ENCODE measurements at regions not wholly inside any gene's neighbourhood (a gene's known extent, or its start where the extent isn't known, plus 50 kb on each side); places are given as distances from the start of the nearest gene placed in this dataset.
"Not testable (repeated sequence)": the region's sequence is repeated elsewhere in the genome, so short reads cannot be mapped to it uniquely, and the experiment has no call there.

DNA sequence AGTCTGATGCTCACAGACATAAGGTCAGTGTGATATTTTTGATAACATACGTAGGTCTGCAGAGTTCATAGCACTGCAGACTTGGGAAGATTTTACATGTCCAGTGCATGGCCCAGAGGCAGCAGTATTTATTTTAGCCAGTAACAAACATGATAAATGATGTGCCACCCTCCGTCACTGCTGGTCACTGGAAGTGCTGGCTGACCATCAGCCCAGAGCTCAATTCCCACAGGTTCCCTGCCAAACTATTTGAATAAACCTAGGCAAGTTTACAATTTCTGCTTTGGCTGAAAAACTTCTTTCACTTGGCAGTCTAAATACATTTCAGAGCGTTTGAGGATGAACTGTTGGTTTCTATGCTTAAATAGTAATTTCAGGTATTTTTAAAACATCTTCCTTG lies 135.5 kb upstream of the EDNRB start:
- Histone ChIP-seq H3K4me1 (ENCODE audit: insufficient read depth) (no peaks in the 10 kb centered on the region), H4K20me1 (ENCODE audit: insufficient read depth) (no peaks in the 10 kb centered on the region), H3K9ac (no peak overlapping the region), H3K36me3 (ENCODE audit: low read depth) (no peaks in the 10 kb centered on the region), H3K4me2 (ENCODE audit: unreplicated experiment) (no peak overlapping the region), H3K79me2 (ENCODE audit: insufficient read depth) (no peaks in the 10 kb centered on the region), H3K4me3 (no peak overlapping the region), H3F3A (ENCODE audit: insufficient read depth) (no peaks in the 10 kb centered on the region), H3K9me3 (ENCODE audit: low read depth) (no peaks in the 10 kb centered on the region), H3K27me3 (replicated peaks; ENCODE audit: insufficient read depth) (no peaks in the 10 kb centered on the region), H2AFZ (no peak overlapping the region), H3K27ac (no peak overlapping the region), H3K9me2 (ENCODE audit: insufficient read depth) (no peaks in the 10 kb centered on the region)
- in situ Hi-C loops (cut with MboI) = no loop called here
- TF ChIP-seq EZH2phosphoT487 (IDR thresholded peaks at IDR 0.05; ENCODE audit: insufficient read depth, low read depth) = no peak
- TF ChIP-seq EZH2 (IDR thresholded peaks at IDR 0.05; ENCODE audit: insufficient read depth, poor library complexity, severe bottlenecking) = no peak
- 6 to 9% methylated on average over 3 of the region's 3 CpGs for WGBS, 2 experiments (ENCODE audit: low coverage in 1 of 2, low lambda C conversion rate in 2 of 2, missing lambda C conversion rate in 2 of 2)
- DNase-seq = no peak

DNA sequence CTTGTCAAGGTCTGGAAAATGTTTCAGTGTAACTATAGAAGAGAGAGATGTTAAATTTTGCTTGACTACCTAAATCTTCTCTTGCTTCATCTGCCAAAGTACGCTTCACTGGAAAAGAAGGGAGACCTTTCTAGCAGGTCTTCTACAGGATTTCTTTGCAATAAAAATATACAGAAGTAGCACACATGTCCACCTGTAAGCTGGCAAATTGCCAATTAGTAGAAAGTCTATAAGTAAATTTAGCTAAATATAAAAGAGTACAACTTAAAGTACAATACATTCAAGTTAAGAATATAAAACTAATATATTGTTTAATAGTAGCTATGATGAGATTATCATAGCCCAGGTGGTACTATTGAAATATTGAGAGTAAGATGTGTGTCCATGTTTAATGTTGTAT lies 128.5 kb upstream of the EDNRB start:
- Histone ChIP-seq H3K9me2 (ENCODE audit: insufficient read depth) (no peaks in the 10 kb centered on the region), H4K20me1 (ENCODE audit: insufficient read depth) (no peaks in the 10 kb centered on the region), H3K27me3 (replicated peaks; ENCODE audit: insufficient read depth) (no peaks in the 10 kb centered on the region), H3K27ac (no peak overlapping the region), H3F3A (ENCODE audit: insufficient read depth) (no peaks in the 10 kb centered on the region), H3K36me3 (ENCODE audit: low read depth) (no peaks in the 10 kb centered on the region), H3K4me2 (ENCODE audit: unreplicated experiment) (no peak overlapping the region), H3K79me2 (ENCODE audit: insufficient read depth) (no peaks in the 10 kb centered on the region), H2AFZ (no peak overlapping the region), H3K4me1 (ENCODE audit: insufficient read depth) (no peaks in the 10 kb centered on the region), H3K4me3 (no peak overlapping the region), H3K9ac (no peak overlapping the region), H3K9me3 (ENCODE audit: low read depth) (no peaks in the 10 kb centered on the region)
- 60 to 69% methylated on average over 1 of the region's 1 CpG for WGBS, 2 experiments (ENCODE audit: low coverage in 1 of 2, low lambda C conversion rate in 2 of 2, missing lambda C conversion rate in 2 of 2)
- TF ChIP-seq EZH2phosphoT487 (IDR thresholded peaks at IDR 0.05; ENCODE audit: insufficient read depth, low read depth) = no peak
- TF ChIP-seq EZH2 (IDR thresholded peaks at IDR 0.05; ENCODE audit: insufficient read depth, poor library complexity, severe bottlenecking) = no peak
- in situ Hi-C loops (cut with MboI) = no loop called here
- DNase-seq = no peak

DNA sequence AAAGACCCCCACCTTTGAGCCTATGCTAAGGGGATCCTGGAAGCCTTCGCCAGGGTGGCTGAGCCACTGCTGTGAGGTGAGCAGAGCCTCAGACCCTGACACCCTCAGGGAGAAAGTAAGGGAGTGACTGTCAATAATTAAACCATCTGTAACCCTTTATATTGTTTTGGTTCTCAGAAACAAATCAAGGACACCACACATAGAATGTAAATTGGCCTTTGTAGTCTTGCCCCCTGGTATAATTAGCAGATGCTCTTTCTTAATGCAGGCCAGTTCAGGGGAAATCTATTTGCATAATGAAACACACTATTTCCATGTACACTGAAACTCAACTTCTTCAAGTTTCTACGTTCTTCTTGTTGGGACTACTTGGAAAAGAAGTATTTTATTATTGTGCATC lies 127.7 kb upstream of the EDNRB start:
- Histone ChIP-seq H3K4me3 (no peak overlapping the region), H3F3A (ENCODE audit: insufficient read depth) (no peaks in the 10 kb centered on the region), H3K9me2 (ENCODE audit: insufficient read depth) (no peaks in the 10 kb centered on the region), H3K27me3 (replicated peaks; ENCODE audit: insufficient read depth) (no peaks in the 10 kb centered on the region), H3K79me2 (ENCODE audit: insufficient read depth) (no peaks in the 10 kb centered on the region), H2AFZ (no peak overlapping the region), H3K9me3 (ENCODE audit: low read depth) (no peaks in the 10 kb centered on the region), H3K9ac (no peak overlapping the region), H3K4me1 (ENCODE audit: insufficient read depth) (no peaks in the 10 kb centered on the region), H3K36me3 (ENCODE audit: low read depth) (no peaks in the 10 kb centered on the region), H4K20me1 (ENCODE audit: insufficient read depth) (no peaks in the 10 kb centered on the region), H3K27ac (no peak overlapping the region), H3K4me2 (ENCODE audit: unreplicated experiment) (no peak overlapping the region)
- in situ Hi-C loops (cut with MboI) = no loop called here
- DNase-seq = no peak
- WGBS, 2 experiments (ENCODE audit: low coverage in 1 of 2, low lambda C conversion rate in 2 of 2, missing lambda C conversion rate in 2 of 2) = 26 to 30% methylated on average over 2 of the region's 2 CpGs
- TF ChIP-seq EZH2 (IDR thresholded peaks at IDR 0.05; ENCODE audit: insufficient read depth, poor library complexity, severe bottlenecking) (no peak), EZH2phosphoT487 (IDR thresholded peaks at IDR 0.05; ENCODE audit: insufficient read depth, low read depth) (no peak)

DNA sequence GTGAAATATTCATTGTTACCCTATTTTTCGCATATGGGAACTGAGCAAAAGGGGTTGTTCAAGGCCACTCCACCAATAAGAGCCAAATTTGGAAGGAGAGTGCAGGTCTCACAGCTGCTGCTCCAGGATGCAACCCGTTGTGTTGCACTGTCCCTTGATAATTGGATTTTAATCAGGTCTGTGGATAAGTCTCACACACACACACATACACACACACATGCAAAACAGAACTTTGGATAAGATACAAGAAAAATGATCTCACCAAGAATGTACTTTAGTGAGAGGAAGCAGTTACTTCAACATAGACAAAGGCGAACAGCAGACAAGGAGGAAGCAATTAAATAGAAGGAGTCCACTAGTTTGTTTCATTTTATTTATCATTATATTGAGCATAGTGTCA lies 127.3 kb upstream of the EDNRB start:
- Histone ChIP-seq H3K9ac (no peak overlapping the region), H3F3A (ENCODE audit: insufficient read depth) (no peaks in the 10 kb centered on the region), H3K79me2 (ENCODE audit: insufficient read depth) (no peaks in the 10 kb centered on the region), H3K36me3 (ENCODE audit: low read depth) (no peaks in the 10 kb centered on the region), H3K9me2 (ENCODE audit: insufficient read depth) (no peaks in the 10 kb centered on the region), H3K4me1 (ENCODE audit: insufficient read depth) (no peaks in the 10 kb centered on the region), H3K27ac (no peak overlapping the region), H3K9me3 (ENCODE audit: low read depth) (no peaks in the 10 kb centered on the region), H2AFZ (no peak overlapping the region), H3K27me3 (replicated peaks; ENCODE audit: insufficient read depth) (no peaks in the 10 kb centered on the region), H3K4me2 (ENCODE audit: unreplicated experiment) (no peak overlapping the region), H4K20me1 (ENCODE audit: insufficient read depth) (no peaks in the 10 kb centered on the region), H3K4me3 (no peak overlapping the region)
- DNase-seq = no peak
- TF ChIP-seq EZH2phosphoT487 (IDR thresholded peaks at IDR 0.05; ENCODE audit: insufficient read depth, low read depth) = no peak
- TF ChIP-seq EZH2 (IDR thresholded peaks at IDR 0.05; ENCODE audit: insufficient read depth, poor library complexity, severe bottlenecking) = no peak
- in situ Hi-C loops (cut with MboI) = no loop called here
- 35 to 43% methylated on average over 3 of the region's 3 CpGs for WGBS, 2 experiments (ENCODE audit: low coverage in 1 of 2, low lambda C conversion rate in 2 of 2, missing lambda C conversion rate in 2 of 2)

DNA sequence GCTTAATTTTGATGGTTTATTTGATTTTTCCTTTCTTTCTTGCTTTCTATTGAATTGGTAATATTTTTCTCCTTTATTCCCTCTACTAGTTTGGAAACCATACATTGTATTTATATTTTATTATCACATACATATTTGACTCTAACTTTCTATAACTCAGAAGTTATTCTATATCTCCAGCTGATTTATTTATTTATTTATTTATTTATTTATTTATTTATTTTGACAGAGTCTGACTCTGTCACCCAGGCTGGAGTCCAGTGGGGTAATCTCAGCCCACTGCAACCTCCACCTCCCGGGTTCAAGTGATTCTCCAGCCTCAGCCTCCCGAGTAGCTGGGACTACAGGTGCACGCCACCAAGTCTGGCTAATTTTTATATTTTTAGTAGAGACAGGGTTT lies 122.7 kb upstream of the EDNRB start:
- H3K27me3 ChIP-seq (replicated peaks; ENCODE audit: insufficient read depth); H3K9me2 ChIP-seq (ENCODE audit: insufficient read depth); H2AFZ ChIP-seq; H3K9ac ChIP-seq; H3K9me3 ChIP-seq (ENCODE audit: low read depth); DNase-seq; H3K4me1 ChIP-seq (ENCODE audit: insufficient read depth); H3K36me3 ChIP-seq (ENCODE audit: low read depth); H4K20me1 ChIP-seq (ENCODE audit: insufficient read depth); H3F3A ChIP-seq (ENCODE audit: insufficient read depth); in situ Hi-C loops (cut with MboI); H3K79me2 ChIP-seq (ENCODE audit: insufficient read depth); H3K27ac ChIP-seq; H3K4me3 ChIP-seq; H3K4me2 ChIP-seq (ENCODE audit: unreplicated experiment): not testable (repeated sequence)
- WGBS, 2 experiments (ENCODE audit: low coverage in 1 of 2, low lambda C conversion rate in 2 of 2, missing lambda C conversion rate in 2 of 2) = 71 to 77% methylated on average over 3 of the region's 3 CpGs

Data from GM23248 (cell line).